HEK293 (cell line): ENCODE measurements at regions not wholly inside any gene's neighbourhood (a gene's known extent, or its start where the extent isn't known, plus 50 kb on each side); places are given as distances from the start of the nearest gene placed in this dataset.

Experiments
- CTCF ChIA-PET: fragments of 350-600 bp; formaldehyde crosslinking; extraction: SDS; loops from one replicate; lab custom pipeline; 2021; ENCODE audit warnings: antibody characterized with exemption; lab: Yijun Ruan, JAX
- POLR2A ChIA-PET: fragments of 300-600 bp; formaldehyde crosslinking; extraction: SDS; loops from one replicate; lab custom pipeline; 2020; ENCODE audit warnings: antibody characterized with exemption, inconsistent platforms; lab: Yijun Ruan, JAX
- H3K27ac ChIP-seq: fragments of 200-500 bp; sonication (Bioruptor generic); 2 replicates; pipeline ENCODE4 v1.5.1; 2014; ENCODE audit warnings: low read depth, low read length, control low read depth, inconsistent platforms; ENCODE audit errors: extremely low read depth
- H3K36me3 ChIP-seq, 2 experiments: fragments of 200-500 bp in 1 of 2; sonication (Bioruptor generic) in 1 of 2; 1 replicate in 1 of 2; 2 replicates in 1 of 2; pipeline ENCODE4 v1.5.1; 2014 to 2017; ENCODE audit warnings: inconsistent platforms in 2 of 2, low read length in 2 of 2; ENCODE audit not compliant: control insufficient read depth in 2 of 2, insufficient read depth in 1 of 2
- H3K4me1 ChIP-seq: fragments of 200-500 bp; sonication (Bioruptor generic); 2 replicates; pipeline ENCODE4 v1.5.1; 2014; ENCODE audit warnings: mild to moderate bottlenecking, low read length, inconsistent platforms; ENCODE audit not compliant: control insufficient read depth, insufficient read depth
- H3K4me3 ChIP-seq: 2 replicates; pipeline ENCODE4 v1.5.1; 2011; ENCODE audit warnings: low read depth, mild to moderate bottlenecking, control low read depth, low read length, moderate library complexity
- H3K9me3 ChIP-seq: fragments of 200-500 bp; sonication (Bioruptor generic); 2 replicates; pipeline ENCODE4 v1.5.1; 2014; ENCODE audit warnings: low read depth, low read length, inconsistent platforms; ENCODE audit not compliant: control insufficient read depth, insufficient read depth
- FEZF1 ChIP-seq: fragments of 450-650 bp; formaldehyde crosslinking; IDR thresholded peaks from 2 replicates; pipeline ENCODE4 v1.5.1; 2016; ENCODE audit warnings: missing biosample characterization, missing genetic modification characterization
- HOXC10 ChIP-seq: sonication (generic); formaldehyde crosslinking; IDR thresholded peaks from 2 replicates; pipeline ENCODE4 v1.8.1; 2023; ENCODE audit warnings: mild to moderate bottlenecking, missing genetic modification reagents
- HOXD13 ChIP-seq: sonication (generic); formaldehyde crosslinking; IDR thresholded peaks from 2 replicates; pipeline ENCODE4 v1.8.0; 2022; ENCODE audit warnings: missing genetic modification reagents, borderline replicate concordance
- KLF1 ChIP-seq: fragments of 450-650 bp; formaldehyde crosslinking; IDR thresholded peaks from 2 replicates; pipeline ENCODE4 v1.5.1; 2016; ENCODE audit warnings: missing biosample characterization, missing genetic modification characterization
- KLF16 ChIP-seq: fragments of 450-650 bp; formaldehyde crosslinking; IDR thresholded peaks from 2 replicates; pipeline ENCODE4 v1.5.1; 2017; ENCODE audit warnings: missing biosample characterization, missing genetic modification characterization
- MYNN ChIP-seq: fragments of 450-650 bp; formaldehyde crosslinking; IDR thresholded peaks from 2 replicates; pipeline ENCODE4 v1.5.1; 2016; ENCODE audit warnings: missing biosample characterization, missing genetic modification characterization, borderline replicate concordance
- TRIM28 ChIP-seq: IDR thresholded peaks from 2 replicates; pipeline ENCODE4 v1.6.1; 2011; ENCODE audit warnings: low read length, control low read depth, borderline replicate concordance
- ZNF121 ChIP-seq: fragments of 450-650 bp; formaldehyde crosslinking; IDR thresholded peaks from 2 replicates; pipeline ENCODE4 v1.5.1; 2016; ENCODE audit warnings: missing biosample characterization, missing genetic modification characterization
- ZNF175 ChIP-seq: fragments of 450-650 bp; formaldehyde crosslinking; IDR thresholded peaks from 2 replicates; pipeline ENCODE4 v1.5.1; 2016; ENCODE audit warnings: missing biosample characterization, missing genetic modification characterization
- ZNF184 ChIP-seq: fragments of 450-650 bp; IDR thresholded peaks from 2 replicates; pipeline ENCODE4 v1.5.1; 2018; ENCODE audit warnings: missing biosample characterization, mild to moderate bottlenecking, missing genetic modification characterization
- ZNF2 ChIP-seq: fragments of 450-650 bp; formaldehyde crosslinking; IDR thresholded peaks from 2 replicates; pipeline ENCODE4 v1.5.1; 2016; ENCODE audit warnings: missing biosample characterization, missing genetic modification characterization
- ZNF274 ChIP-seq, 2 experiments: fragments of 200-500 bp in 1 of 2; fragments of 450-650 bp in 1 of 2; sonication (Bioruptor generic) in 1 of 2; formaldehyde crosslinking in 1 of 2; IDR thresholded peaks; 2 replicates each; pipeline versions ENCODE4 v1.5.1 to v1.6.1; 2014 to 2016; ENCODE audit warnings: borderline replicate concordance in 1 of 2, inconsistent platforms in 1 of 2, low read length in 1 of 2, missing biosample characterization in 1 of 2, missing genetic modification characterization in 1 of 2
- ZNF292 ChIP-seq: fragments of 450-650 bp; formaldehyde crosslinking; IDR thresholded peaks from 2 replicates; pipeline ENCODE4 v1.5.1; 2016; ENCODE audit warnings: low read depth, missing biosample characterization, missing genetic modification characterization, borderline replicate concordance
- ZNF341 ChIP-seq: fragments of 450-650 bp; formaldehyde crosslinking; IDR thresholded peaks from 2 replicates; pipeline ENCODE4; 2016; ENCODE audit warnings: low read depth, missing biosample characterization, missing genetic modification characterization
- ZNF48 ChIP-seq: fragments of 450-650 bp; formaldehyde crosslinking; IDR thresholded peaks from 2 replicates; pipeline ENCODE4 v1.5.1; 2016; ENCODE audit warnings: missing biosample characterization, missing genetic modification characterization
- ZNF664 ChIP-seq: fragments of 450-650 bp; formaldehyde crosslinking; IDR thresholded peaks from 2 replicates; pipeline ENCODE4 v1.5.1; 2016; ENCODE audit warnings: missing biosample characterization, missing genetic modification characterization
- ZNF707 ChIP-seq: fragments of 450-650 bp; formaldehyde crosslinking; IDR thresholded peaks from 2 replicates; pipeline ENCODE4 v1.5.1; 2016; ENCODE audit warnings: missing biosample characterization, missing genetic modification characterization
- ZNF785 ChIP-seq: fragments of 450-650 bp; formaldehyde crosslinking; IDR thresholded peaks from 2 replicates; pipeline ENCODE4 v1.5.1; 2016; ENCODE audit warnings: missing biosample characterization, missing genetic modification characterization
- ZNF791 ChIP-seq: fragments of 450-650 bp; formaldehyde crosslinking; IDR thresholded peaks from 2 replicates; pipeline ENCODE4 v1.5.1; 2016; ENCODE audit warnings: missing biosample characterization, missing genetic modification characterization
- ZSCAN30 ChIP-seq: fragments of 450-650 bp; IDR thresholded peaks from 2 replicates; pipeline ENCODE4 v1.5.1; 2018; ENCODE audit warnings: missing biosample characterization, mild to moderate bottlenecking, missing genetic modification characterization, moderate library complexity
- TF ChIP-seq, protein P1 (sequence below): fragments of 450-650 bp; formaldehyde crosslinking; IDR thresholded peaks from 2 replicates; pipeline ENCODE4 v1.5.1; 2016; ENCODE audit warnings: missing biosample characterization, missing genetic modification characterization
- TF ChIP-seq, protein P2 (sequence below): fragments of 450-650 bp; IDR thresholded peaks from 2 replicates; pipeline ENCODE4 v1.5.1; 2018; ENCODE audit warnings: missing biosample characterization, missing genetic modification characterization
- TF ChIP-seq, protein P3 (sequence below): fragments of 450-650 bp; formaldehyde crosslinking; IDR thresholded peaks from 2 replicates; pipeline ENCODE4 v1.5.1; 2016; ENCODE audit warnings: missing biosample characterization, missing genetic modification characterization
- TF ChIP-seq, protein P4 (sequence below): sonication (generic); formaldehyde crosslinking; IDR thresholded peaks from 2 replicates; pipeline ENCODE4 v1.8.1; 2022; ENCODE audit warnings: mild to moderate bottlenecking, moderate library complexity, missing genetic modification reagents

DNA sequence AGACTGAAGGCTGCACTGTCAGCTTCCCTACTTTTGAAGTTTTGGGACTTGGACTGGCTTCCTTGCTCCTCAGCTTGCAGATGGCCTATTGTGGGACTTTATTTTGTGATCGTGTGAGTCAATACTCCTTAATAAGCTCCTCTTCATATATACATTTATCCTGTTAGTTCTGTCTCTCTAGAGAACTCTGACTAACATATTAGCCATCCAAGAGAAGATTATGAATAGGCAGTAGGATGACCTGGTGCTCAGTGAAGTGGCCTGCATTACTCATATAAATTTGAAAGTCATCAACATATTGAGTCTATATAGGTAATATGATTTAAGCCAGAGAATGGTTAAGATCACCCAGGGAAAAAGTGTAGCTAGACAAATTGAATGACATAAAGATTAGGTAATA is 136.3 kb upstream of the UFM1 start:
- no peaks in the 10 kb centered on the region for H3K9me3 ChIP-seq
- no peak overlapping the region for H3K4me3 ChIP-seq
- no peaks in the 10 kb centered on the region for H3K4me1 ChIP-seq
- POLR2A ChIA-PET: no interaction called here
- CTCF ChIA-PET: interaction anchor here (0.7 kb wide), 1 partner anchor 343 kb away, joined by 3 read pairs; no protein-coding TSS in a partner anchor
- H3K27ac ChIP-seq: no peak overlapping the region
- no peak for TF ChIP-seq MYNN (tag by site-specific recombination)
- no peak for TF ChIP-seq ZNF184 (tag by site-specific recombination)
- TF ChIP-seq ZNF175 (tag by site-specific recombination): no peak
- no peak for TF ChIP-seq ZNF48 (tag by site-specific recombination)
- no peaks in the 10 kb centered on the region for H3K36me3 ChIP-seq

DNA sequence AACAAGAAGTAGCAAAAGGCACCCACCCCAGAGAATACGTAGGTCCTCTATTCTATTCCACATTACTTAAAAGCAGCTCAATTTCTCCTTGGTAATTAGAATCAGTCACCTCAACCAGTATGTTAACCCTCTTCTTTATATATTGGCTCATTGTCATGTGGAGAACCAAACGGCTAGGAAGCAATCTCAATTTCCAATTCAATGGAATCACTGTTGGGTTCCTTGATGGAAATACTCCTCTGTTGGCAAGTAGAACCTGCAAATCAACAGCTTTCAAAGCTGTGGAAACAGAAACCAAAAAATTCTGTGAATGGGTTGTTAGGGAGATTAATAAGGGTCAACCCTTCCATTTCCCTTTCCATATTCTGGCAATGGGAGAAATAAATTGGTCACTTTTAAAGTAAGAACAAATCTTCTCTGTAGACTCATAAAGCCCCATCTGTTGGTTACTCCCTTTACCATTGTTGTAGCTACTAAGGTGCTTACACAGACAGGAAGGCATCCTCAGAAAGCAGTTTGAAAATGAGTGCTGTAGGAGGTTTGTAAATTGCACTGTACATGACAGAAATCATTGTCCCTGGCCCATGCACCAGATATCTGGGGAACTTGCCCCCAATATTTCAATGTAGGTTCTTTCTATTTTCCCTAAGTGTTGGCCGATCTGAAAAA is 138.6 kb upstream of the UFM1 start:
- Histone ChIP-seq H3K9me3 (no peaks in the 10 kb centered on the region), H3K4me1 (no peaks in the 10 kb centered on the region), H3K27ac (no peak overlapping the region), H3K36me3 (no peaks in the 10 kb centered on the region), H3K4me3 (no peak overlapping the region)
- POLR2A ChIA-PET: no interaction called here
- TF ChIP-seq, protein P1, sequence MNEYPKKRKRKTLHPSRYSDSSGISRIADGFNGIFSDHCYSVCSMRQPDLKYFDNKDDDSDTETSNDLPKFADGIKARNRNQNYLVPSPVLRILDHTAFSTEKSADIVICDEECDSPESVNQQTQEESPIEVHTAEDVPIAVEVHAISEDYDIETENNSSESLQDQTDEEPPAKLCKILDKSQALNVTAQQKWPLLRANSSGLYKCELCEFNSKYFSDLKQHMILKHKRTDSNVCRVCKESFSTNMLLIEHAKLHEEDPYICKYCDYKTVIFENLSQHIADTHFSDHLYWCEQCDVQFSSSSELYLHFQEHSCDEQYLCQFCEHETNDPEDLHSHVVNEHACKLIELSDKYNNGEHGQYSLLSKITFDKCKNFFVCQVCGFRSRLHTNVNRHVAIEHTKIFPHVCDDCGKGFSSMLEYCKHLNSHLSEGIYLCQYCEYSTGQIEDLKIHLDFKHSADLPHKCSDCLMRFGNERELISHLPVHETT (tag by site-specific recombination): no peak
- TF ChIP-seq FEZF1 (tag by site-specific recombination) (no peak), ZNF292 (tag by site-specific recombination) (no peak), ZNF791 (tag by site-specific recombination) (no peak), ZNF341 (tag by site-specific recombination) (no peak), ZNF785 (no peak), HOXC10 (no peak)
- CTCF ChIA-PET: no interaction called here

DNA sequence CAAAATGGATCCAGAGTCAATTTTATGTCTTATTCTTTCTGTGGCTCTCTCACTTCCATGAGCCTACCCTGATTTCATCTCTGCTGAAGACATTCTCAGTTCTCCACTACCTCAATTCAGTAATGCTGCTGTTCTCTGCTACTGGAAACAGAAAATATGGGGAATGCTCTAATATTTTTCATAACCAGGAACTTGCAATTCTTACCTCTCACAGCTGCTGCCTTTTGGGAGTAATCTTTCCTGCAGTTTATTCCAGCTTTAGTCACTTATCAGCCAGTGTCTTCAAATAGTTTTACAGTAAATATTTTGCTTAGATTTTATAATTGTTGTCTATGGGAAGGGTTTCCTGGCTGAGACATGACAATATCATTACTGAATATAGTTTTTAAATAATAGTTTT is 145.1 kb upstream of the UFM1 start:
- H3K4me1 ChIP-seq: no peaks in the 10 kb centered on the region
- H3K4me3 ChIP-seq: no peak overlapping the region
- H3K27ac ChIP-seq: no peak overlapping the region
- ChIA-PET CTCF (interaction anchor here (1.6 kb wide), 1 partner anchor 18 kb away, joined by 6 read pairs; no protein-coding TSS in a partner anchor), POLR2A (no interaction called here)
- no peaks in the 10 kb centered on the region for H3K9me3 ChIP-seq
- H3K36me3 ChIP-seq: no peaks in the 10 kb centered on the region
- TF ChIP-seq, protein P2, sequence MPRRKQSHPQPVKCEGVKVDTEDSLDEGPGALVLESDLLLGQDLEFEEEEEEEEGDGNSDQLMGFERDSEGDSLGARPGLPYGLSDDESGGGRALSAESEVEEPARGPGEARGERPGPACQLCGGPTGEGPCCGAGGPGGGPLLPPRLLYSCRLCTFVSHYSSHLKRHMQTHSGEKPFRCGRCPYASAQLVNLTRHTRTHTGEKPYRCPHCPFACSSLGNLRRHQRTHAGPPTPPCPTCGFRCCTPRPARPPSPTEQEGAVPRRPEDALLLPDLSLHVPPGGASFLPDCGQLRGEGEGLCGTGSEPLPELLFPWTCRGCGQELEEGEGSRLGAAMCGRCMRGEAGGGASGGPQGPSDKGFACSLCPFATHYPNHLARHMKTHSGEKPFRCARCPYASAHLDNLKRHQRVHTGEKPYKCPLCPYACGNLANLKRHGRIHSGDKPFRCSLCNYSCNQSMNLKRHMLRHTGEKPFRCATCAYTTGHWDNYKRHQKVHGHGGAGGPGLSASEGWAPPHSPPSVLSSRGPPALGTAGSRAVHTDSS (tag by site-specific recombination): no peak
- no peak for TF ChIP-seq HOXD13 (CRISPR knock-in tag)
- TF ChIP-seq ZNF121 (tag by site-specific recombination): no peak
- no peak for TF ChIP-seq KLF1 (tag by site-specific recombination)
- no peak for TF ChIP-seq KLF16

DNA sequence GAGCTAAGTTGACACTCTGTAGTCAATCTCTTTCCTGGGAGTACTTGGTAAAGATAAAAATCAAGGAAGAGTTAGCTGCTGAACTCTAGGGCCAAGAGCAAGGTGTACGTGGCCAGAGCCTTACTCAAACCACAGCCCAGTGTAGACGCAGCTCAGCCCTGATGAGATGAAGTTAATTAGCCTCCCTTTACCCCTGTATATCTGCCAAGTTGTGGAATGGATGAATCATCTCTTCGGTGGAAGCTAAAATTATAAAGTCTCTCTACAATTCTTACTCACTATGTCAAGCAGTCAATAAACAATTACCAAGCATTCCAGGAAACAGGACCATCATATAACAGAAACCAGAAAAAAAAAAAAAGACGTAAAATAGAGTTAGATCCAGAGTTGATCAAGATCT is 146.9 kb upstream of the UFM1 start:
- H3K4me3 ChIP-seq: no peak overlapping the region
- no peak overlapping the region for H3K27ac ChIP-seq
- ChIA-PET POLR2A (interaction anchor here (0.6 to 0.7 kb wide), 2 partner anchors 15 to 512 kb away, joined by 3 to 4 read pairs; no protein-coding TSS in a partner anchor), CTCF (no interaction called here)
- H3K4me1 ChIP-seq: no peaks in the 10 kb centered on the region
- H3K36me3 ChIP-seq: no peaks in the 10 kb centered on the region
- no peaks in the 10 kb centered on the region for H3K9me3 ChIP-seq
- TF ChIP-seq ZNF707 (tag by site-specific recombination) (no peak), ZSCAN30 (tag by site-specific recombination) (no peak), ZNF664 (tag by site-specific recombination) (no peak), ZNF274 (IDR thresholded peaks at IDR 0.05; ENCODE audit: low read length) (no peak), ZNF274 (tag by site-specific recombination; IDR thresholded peaks at IDR 0.05; ENCODE audit: borderline replicate concordance) (no peak), ZNF2 (tag by site-specific recombination) (no peak), TRIM28 (no peak)
- TF ChIP-seq, protein P3, sequence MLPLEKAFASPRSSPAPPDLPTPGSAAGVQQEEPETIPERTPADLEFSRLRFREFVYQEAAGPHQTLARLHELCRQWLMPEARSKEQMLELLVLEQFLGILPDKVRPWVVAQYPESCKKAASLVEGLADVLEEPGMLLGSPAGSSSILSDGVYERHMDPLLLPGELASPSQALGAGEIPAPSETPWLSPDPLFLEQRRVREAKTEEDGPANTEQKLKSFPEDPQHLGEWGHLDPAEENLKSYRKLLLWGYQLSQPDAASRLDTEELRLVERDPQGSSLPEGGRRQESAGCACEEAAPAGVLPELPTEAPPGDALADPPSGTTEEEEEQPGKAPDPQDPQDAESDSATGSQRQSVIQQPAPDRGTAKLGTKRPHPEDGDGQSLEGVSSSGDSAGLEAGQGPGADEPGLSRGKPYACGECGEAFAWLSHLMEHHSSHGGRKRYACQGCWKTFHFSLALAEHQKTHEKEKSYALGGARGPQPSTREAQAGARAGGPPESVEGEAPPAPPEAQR (tag by site-specific recombination): no peak
- TF ChIP-seq, protein P4, sequence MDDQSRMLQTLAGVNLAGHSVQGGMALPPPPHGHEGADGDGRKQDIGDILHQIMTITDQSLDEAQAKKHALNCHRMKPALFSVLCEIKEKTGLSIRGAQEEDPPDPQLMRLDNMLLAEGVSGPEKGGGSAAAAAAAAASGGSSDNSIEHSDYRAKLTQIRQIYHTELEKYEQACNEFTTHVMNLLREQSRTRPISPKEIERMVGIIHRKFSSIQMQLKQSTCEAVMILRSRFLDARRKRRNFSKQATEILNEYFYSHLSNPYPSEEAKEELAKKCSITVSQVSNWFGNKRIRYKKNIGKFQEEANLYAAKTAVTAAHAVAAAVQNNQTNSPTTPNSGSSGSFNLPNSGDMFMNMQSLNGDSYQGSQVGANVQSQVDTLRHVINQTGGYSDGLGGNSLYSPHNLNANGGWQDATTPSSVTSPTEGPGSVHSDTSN (CRISPR knock-in tag): no peak
